PC-9 (cell line): ENCODE measurements at regions not wholly inside any gene's neighbourhood (a gene's known extent, or its start where the extent isn't known, plus 50 kb on each side); places are given as distances from the start of the nearest gene placed in this dataset.

Experiments used
- CTCF ChIP-seq: fragments of 200-600 bp; sonication (generic); conservative IDR thresholded peaks from 2 replicates; pipeline ENCODE4 v1.6.1; 2017; ENCODE audit warnings: mixed run types, antibody characterized with exemption, mild to moderate bottlenecking, moderate library complexity
- EZH2 ChIP-seq: fragments of 200-600 bp; sonication (generic); IDR thresholded peaks from 2 replicates; pipeline ENCODE4 v1.8.0; 2017; ENCODE audit warnings: antibody characterized with exemption, low read depth

- TF ChIP-seq CTCF (no peak), EZH2 (no peak)
Observed at GRCh38 chr10:6840766-6841165, 260.7 kb upstream of the PRKCQ start.
